GM19238 (cell line): ENCODE measurements at regions not wholly inside any gene's neighbourhood (a gene's known extent, or its start where the extent isn't known, plus 50 kb on each side); places are given as distances from the start of the nearest gene placed in this dataset.

Experiments used
- DNase-seq: peaks from one replicate; pipeline ENCODE4 v3.0.0; 2011; ENCODE audit warnings: low spot score; ENCODE audit not compliant: insufficient read length

DNA sequence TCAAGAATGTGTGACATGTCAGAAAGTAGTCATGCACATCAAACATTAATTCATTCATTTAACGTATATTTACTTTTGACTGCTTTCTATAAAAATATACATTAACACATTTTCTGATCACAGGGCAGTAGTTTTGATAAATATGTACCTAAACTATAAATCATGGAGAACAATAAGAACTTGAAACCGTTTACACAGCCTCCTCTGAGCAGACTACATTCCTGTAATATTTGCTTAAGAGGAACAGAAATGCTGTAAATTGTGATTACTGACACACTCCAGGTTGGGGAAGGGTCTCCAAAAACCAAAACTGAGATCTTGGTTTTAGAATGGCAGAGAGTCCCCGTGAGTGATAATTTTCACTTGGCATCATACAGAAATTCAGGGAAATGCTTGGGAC, 120.7 kb upstream of the PPARGC1A start:
- no peak for DNase-seq

- DNase-seq = no peak
Observed at GRCh38 chr4:24007860-24008261, 118.0 kb upstream of the PPARGC1A start.

DNA sequence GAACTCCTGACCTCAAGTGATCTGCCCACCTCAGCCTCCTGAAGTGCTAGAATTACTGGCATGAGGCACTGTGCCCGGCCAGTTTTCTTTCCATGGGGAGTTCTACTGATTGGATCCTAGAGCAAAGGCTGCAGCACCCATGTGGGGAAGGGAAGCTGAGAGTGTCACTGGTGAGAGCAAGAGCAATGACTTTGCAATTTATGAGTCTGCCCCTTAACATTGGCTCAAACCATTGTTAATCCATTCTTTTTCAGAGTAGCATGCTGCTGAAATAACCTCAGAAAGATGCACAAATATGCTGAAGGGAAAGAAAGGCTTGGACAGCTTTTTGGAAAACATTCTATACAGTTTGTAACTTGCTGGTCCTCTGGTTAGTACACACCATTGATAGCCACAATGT, 116.4 kb upstream of the PPARGC1A start:
- DNase-seq = no peak

DNA sequence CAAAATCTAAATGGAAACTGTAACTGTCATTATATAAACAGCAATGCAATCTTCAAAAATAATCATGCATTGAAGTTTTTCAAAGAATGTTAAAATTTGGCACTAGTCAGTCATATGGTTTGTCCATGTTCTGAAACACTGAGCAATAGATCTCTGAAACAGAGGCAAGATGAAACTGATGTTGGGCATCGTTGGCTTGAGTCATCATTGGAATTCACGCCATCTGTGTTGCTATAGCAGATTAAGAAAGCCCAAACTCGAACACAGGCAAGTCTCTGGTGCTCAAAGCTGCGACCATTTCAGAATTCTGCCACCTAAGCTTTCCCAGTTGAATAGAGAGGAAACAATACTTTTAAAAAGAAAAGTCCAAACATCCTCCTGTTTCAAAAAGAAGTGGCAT, 114.1 kb upstream of the PPARGC1A start:
- DNase-seq = no peak

GRCh38 chr4:24003496-24003895, 113.6 kb upstream of the PPARGC1A start:
- DNase-seq = no peak

GRCh38 chr4:24002330-24002966, 112.6 kb upstream of the PPARGC1A start:
- no peak for DNase-seq

DNA sequence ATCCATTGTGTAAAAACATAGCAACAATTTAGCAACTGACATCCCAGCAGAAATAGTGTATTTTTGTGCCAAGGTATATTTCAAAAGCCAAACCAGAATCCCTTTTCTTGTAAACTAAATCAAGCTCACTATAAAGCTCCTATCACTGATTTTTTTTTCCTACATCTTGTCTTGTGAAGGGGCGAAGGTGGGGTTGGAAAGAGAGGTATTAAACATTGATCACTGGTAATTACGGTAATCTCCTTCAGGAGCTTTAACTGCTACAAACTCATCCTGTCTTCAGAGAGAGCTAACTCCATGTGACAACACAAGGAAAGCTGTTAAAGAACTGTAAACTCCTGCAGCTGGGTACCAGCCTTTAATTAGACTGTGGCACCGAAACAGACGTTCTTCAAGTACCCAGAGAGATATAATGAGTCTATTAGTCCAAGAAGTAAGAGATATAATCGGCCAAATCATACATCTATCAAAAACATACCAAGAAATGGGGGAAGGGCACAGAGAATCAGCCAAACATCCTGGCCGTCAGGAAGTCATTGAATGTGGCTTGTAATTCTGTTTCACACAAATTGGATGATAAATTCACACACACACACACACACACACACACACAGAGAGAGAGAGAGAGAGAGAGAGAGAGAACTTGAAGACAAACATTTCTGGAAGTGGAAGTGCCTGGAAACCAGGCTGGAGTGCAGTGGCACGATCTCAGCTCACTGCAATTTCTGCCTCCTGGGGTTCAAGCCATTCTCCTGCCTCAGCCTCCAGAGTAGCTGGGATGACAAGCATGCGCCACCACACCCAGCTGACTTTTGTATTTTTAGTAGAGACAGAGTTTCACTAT, 111.9 kb upstream of the PPARGC1A start:
- DNase-seq = no peak

DNA sequence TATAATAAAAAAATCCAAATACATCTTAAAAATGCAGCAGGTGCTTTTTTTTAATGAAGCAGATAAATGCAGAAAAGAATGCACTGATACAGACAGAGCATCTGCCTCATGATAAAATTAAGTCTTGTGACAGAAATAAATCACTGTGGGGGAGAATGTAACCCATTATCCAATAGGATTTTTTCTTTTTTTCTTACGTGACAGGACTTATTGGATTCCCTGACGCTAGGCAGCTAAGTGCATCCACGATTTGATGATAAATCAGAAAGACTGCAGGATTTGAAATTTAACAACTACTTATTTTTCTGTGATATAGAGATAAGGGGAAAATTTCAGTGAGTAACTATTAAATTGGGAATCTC, 110.6 kb upstream of the PPARGC1A start:
- no peak for DNase-seq

GRCh38 chr4:23999714-24000469, 110.0 kb upstream of the PPARGC1A start:
- DNase-seq = no peak

- no peak for DNase-seq
Observed at GRCh38 chr4:23993373-23993772, 103.5 kb upstream of the PPARGC1A start.

GRCh38 chr4:23991444-23991843, 101.6 kb upstream of the PPARGC1A start:
- no peak for DNase-seq

GRCh38 chr4:23986270-23986669, 96.4 kb upstream of the PPARGC1A start:
- DNase-seq = no peak

DNA sequence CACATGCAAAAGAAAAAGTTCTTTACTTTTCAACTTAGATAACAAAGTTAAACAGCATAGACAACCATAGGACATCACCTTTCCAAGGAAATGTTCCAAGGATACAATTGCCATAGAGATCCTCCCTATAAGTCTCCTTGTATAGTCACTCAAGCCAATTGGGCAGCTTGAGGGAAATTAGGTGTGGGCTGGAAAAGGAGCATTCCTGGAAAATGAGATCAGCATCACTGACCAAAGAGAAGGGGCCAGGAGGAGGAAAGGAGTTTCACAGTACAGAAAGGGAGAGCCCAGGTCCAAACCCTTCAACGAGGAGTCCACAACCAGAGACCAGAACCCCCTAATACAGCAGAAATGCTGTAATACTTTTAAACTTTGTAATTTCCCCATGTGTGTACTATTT, 91.5 kb upstream of the PPARGC1A start:
- no peak for DNase-seq

GRCh38 chr4:23979534-23979933, 89.7 kb upstream of the PPARGC1A start:
- DNase-seq = no peak

- no peak for DNase-seq
Observed at GRCh38 chr4:23978002-23978401, 88.2 kb upstream of the PPARGC1A start.

DNA sequence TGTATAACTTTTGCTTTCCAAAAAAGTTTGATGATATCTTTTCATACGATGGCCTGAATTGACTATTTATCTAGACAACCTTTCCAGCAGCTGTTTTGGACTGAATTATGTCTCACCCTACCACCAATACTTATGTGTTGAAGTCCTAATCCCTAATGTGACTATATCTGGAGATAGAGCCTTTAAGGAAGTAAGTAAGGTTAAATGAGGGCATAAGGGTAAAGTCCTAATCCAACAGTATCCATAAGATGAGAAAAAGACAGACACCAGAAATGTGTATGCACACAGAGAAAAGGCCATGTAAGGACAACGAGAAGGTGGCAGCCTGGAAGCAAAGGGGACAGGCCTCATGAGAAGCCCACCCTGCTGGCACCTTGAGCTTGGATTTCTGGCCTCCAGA, 86.6 kb upstream of the PPARGC1A start:
- DNase-seq = no peak

DNA sequence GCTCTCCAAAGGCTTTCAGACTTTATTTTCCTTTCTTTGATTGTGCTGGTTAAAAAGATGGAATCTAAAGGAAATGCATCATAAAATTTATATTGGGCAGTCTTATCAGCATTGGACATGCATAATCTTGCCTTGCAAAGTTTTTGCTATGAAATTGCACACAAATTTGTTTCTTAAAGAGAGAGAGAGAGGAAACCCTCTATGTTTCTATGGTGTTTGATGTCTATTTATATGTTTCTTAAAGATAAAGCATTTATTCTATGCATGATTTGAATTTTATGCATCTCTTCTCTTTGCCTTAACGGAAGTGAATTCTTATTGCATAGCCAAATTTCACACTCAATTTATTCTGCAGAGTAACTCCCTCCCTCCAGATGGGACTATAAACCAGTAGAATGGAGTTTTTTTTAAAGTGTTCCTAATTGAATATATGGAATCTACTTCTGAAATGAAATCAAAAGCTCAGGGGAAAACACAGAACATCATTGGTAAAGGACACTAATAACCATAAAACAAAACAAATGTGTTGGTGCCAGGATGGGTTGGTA, 83.5 kb upstream of the PPARGC1A start:
- no peak for DNase-seq

- no peak for DNase-seq
Observed at GRCh38 chr4:23972805-23973204, 83.0 kb upstream of the PPARGC1A start.

- DNase-seq = no peak
Observed at GRCh38 chr4:23972187-23972586, 82.3 kb upstream of the PPARGC1A start.

- no peak for DNase-seq
Observed at GRCh38 chr4:23970201-23970850, 80.5 kb upstream of the PPARGC1A start.

DNA sequence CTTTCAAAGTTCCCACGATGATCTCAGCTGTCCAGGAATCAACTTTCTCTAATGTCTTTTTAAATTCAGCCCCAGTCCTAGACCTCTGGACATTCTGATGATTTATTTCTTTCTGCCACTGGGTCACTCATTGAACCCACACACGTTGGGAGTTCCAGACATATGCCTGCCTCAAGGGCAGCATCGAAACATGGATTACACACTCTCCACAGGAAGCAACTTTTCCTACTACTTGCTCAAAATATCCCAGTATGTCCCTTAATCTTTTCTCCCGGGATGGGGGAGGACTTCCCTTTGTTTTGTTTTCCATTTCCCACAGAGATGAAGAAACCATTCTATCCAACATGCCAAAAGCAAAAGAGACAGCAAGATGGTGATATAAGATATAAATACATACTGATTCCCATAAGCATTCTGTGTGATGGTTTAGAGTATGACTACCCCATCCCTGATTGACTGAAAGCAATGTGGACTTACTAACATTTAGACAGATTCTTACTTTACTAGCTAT, 79.8 kb upstream of the PPARGC1A start:
- DNase-seq = no peak
